HEK293T (cell line): ENCODE measurements at regions not wholly inside any gene's neighbourhood (a gene's known extent, or its start where the extent isn't known, plus 50 kb on each side); places are given as distances from the start of the nearest gene placed in this dataset.

Experiments
- SP1 ChIP-seq: fragments of 450-650 bp; IDR thresholded peaks from 2 replicates; pipeline ENCODE4 v1.6.1; 2017
- TF ChIP-seq, protein P1 (sequence below): fragments of 450-650 bp; IDR thresholded peaks from 2 replicates; pipeline ENCODE4 v1.6.1; 2016

GRCh38 chr7:32316839-32317238 lies 173.3 kb downstream of the LSM5 start:
- TF ChIP-seq, protein P1, sequence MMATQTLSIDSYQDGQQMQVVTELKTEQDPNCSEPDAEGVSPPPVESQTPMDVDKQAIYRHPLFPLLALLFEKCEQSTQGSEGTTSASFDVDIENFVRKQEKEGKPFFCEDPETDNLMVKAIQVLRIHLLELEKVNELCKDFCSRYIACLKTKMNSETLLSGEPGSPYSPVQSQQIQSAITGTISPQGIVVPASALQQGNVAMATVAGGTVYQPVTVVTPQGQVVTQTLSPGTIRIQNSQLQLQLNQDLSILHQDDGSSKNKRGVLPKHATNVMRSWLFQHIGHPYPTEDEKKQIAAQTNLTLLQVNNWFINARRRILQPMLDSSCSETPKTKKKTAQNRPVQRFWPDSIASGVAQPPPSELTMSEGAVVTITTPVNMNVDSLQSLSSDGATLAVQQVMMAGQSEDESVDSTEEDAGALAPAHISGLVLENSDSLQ: no peak
- TF ChIP-seq SP1: no peak
